IMR-90 (cell line): ENCODE measurements at regions not wholly inside any gene's neighbourhood (a gene's known extent, or its start where the extent isn't known, plus 50 kb on each side); places are given as distances from the start of the nearest gene placed in this dataset.

Experiments
- ATAC-seq: fragments of 200-7000 bp; cut with Tn5 transposase; 2 replicates; pipeline ENCODE4 v1.9.1; 2020; ENCODE audit warnings: low read depth, mild to moderate bottlenecking, moderate library complexity
- BruUV-seq: library from RNA; stranded (reverse); fragments of 400-500 nt; replicated peaks from 2 replicates; lab custom pipeline; 2021; lab: Mats Ljungman, UMichigan
- CTCF ChIA-PET: fragments of 300-600 bp; formaldehyde crosslinking; extraction: SDS; loops from one replicate; lab custom pipeline; 2021; ENCODE audit warnings: antibody characterized with exemption; lab: Yijun Ruan, JAX
- POLR2A ChIA-PET: fragments of 300-600 bp; sonication (Branson Sonifier 250); formaldehyde crosslinking; loops from one replicate; lab custom pipeline; 2022; ENCODE audit warnings: antibody characterized with exemption; ENCODE audit not compliant: unreplicated experiment; lab: Charles Lee
- DNase-seq: peaks from one replicate; pipeline ENCODE4 v3.0.0; 2013
- H2AFZ ChIP-seq: replicated peaks from 2 replicates; pipeline ENCODE3; 2013; ENCODE audit warnings: low read length, mild to moderate bottlenecking; ENCODE audit not compliant: poor library complexity
- H2AK5ac ChIP-seq: 2 replicates; pipeline ENCODE4 v1.6.1; 2013; ENCODE audit warnings: low read depth, low read length, inconsistent platforms
- H2AK9ac ChIP-seq: replicated peaks from 2 replicates; pipeline ENCODE3; 2013; ENCODE audit warnings: mild to moderate bottlenecking, low read depth, low read length, moderate library complexity; ENCODE audit not compliant: poor library complexity
- H2BK120ac ChIP-seq: 2 replicates; pipeline ENCODE4 v1.6.1; 2013; ENCODE audit warnings: low read depth, low read length, inconsistent platforms
- H2BK15ac ChIP-seq: 3 replicates; pipeline ENCODE4 v1.6.1; 2013; ENCODE audit warnings: low read depth, low read length, inconsistent platforms
- H2BK20ac ChIP-seq: 2 replicates; pipeline ENCODE4 v1.6.1; 2013; ENCODE audit warnings: low read depth, mild to moderate bottlenecking, inconsistent platforms, low read length, moderate library complexity
- H2BK5ac ChIP-seq: 2 replicates; pipeline ENCODE4 v1.6.1; 2013; ENCODE audit warnings: mild to moderate bottlenecking, low read depth, low read length, inconsistent platforms; ENCODE audit not compliant: poor library complexity, severe bottlenecking
- H3K14ac ChIP-seq: replicated peaks from 2 replicates; pipeline ENCODE4 v1.6.1; 2013; ENCODE audit warnings: low read depth, low read length, inconsistent platforms
- H3K18ac ChIP-seq: 2 replicates; pipeline ENCODE4 v1.6.1; 2013; ENCODE audit warnings: low read depth, low read length, control low read depth
- H3K23ac ChIP-seq: 2 replicates; pipeline ENCODE4 v1.6.1; 2013; ENCODE audit warnings: low read depth, low read length, inconsistent platforms
- H3K27ac ChIP-seq: 2 replicates; pipeline ENCODE4 v1.5.1; 2013; ENCODE audit warnings: mild to moderate bottlenecking, control low read depth, low read length; ENCODE audit not compliant: insufficient read depth
- H3K27me3 ChIP-seq: 2 replicates; pipeline ENCODE4 v1.6.1; 2013; ENCODE audit warnings: low read length; ENCODE audit not compliant: control insufficient read depth, insufficient read depth
- H3K36me3 ChIP-seq: 2 replicates; pipeline ENCODE4 v1.6.1; 2013; ENCODE audit warnings: low read length, mixed read lengths; ENCODE audit not compliant: control insufficient read depth, insufficient read depth
- H3K4ac ChIP-seq: 2 replicates; pipeline ENCODE4 v1.6.1; 2013; ENCODE audit warnings: low read depth, low read length, inconsistent platforms
- H3K4me1 ChIP-seq: 2 replicates; pipeline ENCODE4 v1.6.1; 2013; ENCODE audit warnings: low read length, mixed read lengths; ENCODE audit not compliant: control insufficient read depth, insufficient read depth
- H3K4me2 ChIP-seq: 2 replicates; pipeline ENCODE4 v1.6.1; 2013; ENCODE audit warnings: low read depth, mild to moderate bottlenecking, control low read depth, low read length, moderate library complexity
- H3K4me3 ChIP-seq: 2 replicates; pipeline ENCODE4 v1.5.1; 2013; ENCODE audit warnings: low read depth, mild to moderate bottlenecking, control low read depth, low read length, moderate library complexity; ENCODE audit not compliant: insufficient read depth
- H3K56ac ChIP-seq: 2 replicates; pipeline ENCODE4 v1.6.1; 2013; ENCODE audit warnings: low read length, inconsistent platforms; ENCODE audit not compliant: insufficient read depth; ENCODE audit errors: extremely low read depth
- H3K79me1 ChIP-seq, 2 experiments: 2 replicates each; pipeline ENCODE4 v1.6.1; 2013; ENCODE audit warnings: low read length in 2 of 2, inconsistent platforms in 1 of 2, low read depth in 1 of 2
- H3K9ac ChIP-seq: 2 replicates; pipeline ENCODE4 v1.6.1; 2013; ENCODE audit warnings: low read depth, low read length, control low read depth
- H3K9me1 ChIP-seq: 2 replicates; pipeline ENCODE4 v1.6.1; 2013; ENCODE audit warnings: low read length, inconsistent platforms; ENCODE audit not compliant: insufficient read depth
- H3K9me3 ChIP-seq: 2 replicates; pipeline ENCODE4 v1.6.1; 2013; ENCODE audit warnings: low read length; ENCODE audit not compliant: control insufficient read depth, insufficient read depth
- H4K20me1 ChIP-seq: 2 replicates; pipeline ENCODE4 v1.6.1; 2013; ENCODE audit warnings: low read length, inconsistent platforms; ENCODE audit not compliant: insufficient read depth
- H4K5ac ChIP-seq: 2 replicates; pipeline ENCODE4 v1.6.1; 2013; ENCODE audit warnings: mild to moderate bottlenecking, low read depth, low read length, control low read depth
- H4K8ac ChIP-seq, 2 experiments: 2 replicates each; pipeline ENCODE4 v1.6.1; 2013; ENCODE audit warnings: low read depth in 2 of 2, low read length in 2 of 2, control low read depth in 1 of 2, inconsistent platforms in 1 of 2
- H4K91ac ChIP-seq: 2 replicates; pipeline ENCODE4 v1.6.1; 2013; ENCODE audit warnings: low read depth, low read length, inconsistent platforms; ENCODE audit not compliant: insufficient read depth
- BHLHE40 ChIP-seq: fragments of 150-350 bp; IDR thresholded peaks from 2 replicates; pipeline ENCODE4 v1.6.1; 2016; ENCODE audit warnings: mild to moderate bottlenecking, low read depth, low read length
- CEBPB ChIP-seq: IDR thresholded peaks from 2 replicates; pipeline ENCODE4 v1.6.1; 2012; ENCODE audit warnings: low read depth, low read length, improper control_type of control experiment
- CTCF ChIP-seq: conservative IDR thresholded peaks from 2 replicates; pipeline ENCODE4 v1.5.1; 2012; ENCODE audit warnings: mild to moderate bottlenecking, low read depth, low read length, improper control_type of control experiment
- ELK1 ChIP-seq: fragments of 150-350 bp; IDR thresholded peaks from 2 replicates; pipeline ENCODE4 v1.6.1; 2016; ENCODE audit warnings: low read depth, mild to moderate bottlenecking, low read length, moderate library complexity, borderline replicate concordance
- FOS ChIP-seq: fragments of 150-350 bp; IDR thresholded peaks from 2 replicates; pipeline ENCODE4 v1.6.1; 2016; ENCODE audit warnings: low read depth, low read length
- MAFK ChIP-seq: IDR thresholded peaks from 2 replicates; pipeline ENCODE4 v1.6.1; 2012; ENCODE audit warnings: low read depth, low read length, improper control_type of control experiment
- MAZ ChIP-seq: IDR thresholded peaks from 2 replicates; pipeline ENCODE4 v1.6.1; 2012; ENCODE audit warnings: low read depth, mild to moderate bottlenecking, low read length, improper control_type of control experiment, moderate library complexity, borderline replicate concordance
- MXI1 ChIP-seq: IDR thresholded peaks from 2 replicates; pipeline ENCODE4 v1.6.1; 2012; ENCODE audit warnings: low read depth, mild to moderate bottlenecking, low read length, moderate library complexity, borderline replicate concordance
- NFE2L2 ChIP-seq: fragments of 150-350 bp; IDR thresholded peaks from 2 replicates; pipeline ENCODE4 v1.6.1; 2016; ENCODE audit warnings: low read depth, mild to moderate bottlenecking, low read length
- POLR2A ChIP-seq: IDR thresholded peaks from 2 replicates; pipeline ENCODE4 v1.6.1; 2012; ENCODE audit warnings: mild to moderate bottlenecking, low read depth, low read length
- RFX5 ChIP-seq: IDR thresholded peaks from 2 replicates; pipeline ENCODE4 v1.8.0; 2012; ENCODE audit warnings: low read depth, mild to moderate bottlenecking, low read length, moderate library complexity
- SMC3 ChIP-seq: fragments of 150-350 bp; IDR thresholded peaks from 2 replicates; pipeline ENCODE4 v1.6.1; 2016; ENCODE audit warnings: low read depth, mild to moderate bottlenecking, antibody characterized with exemption, low read length, moderate library complexity
- WGBS, 2 experiments: methylation state at CpG; one replicate each; pipeline versions ENCODE4 v1.1.5 to v1.1.7; 2013; ENCODE audit warnings: missing lambda C conversion rate in 2 of 2; ENCODE audit not compliant: insufficient read length in 1 of 2; ENCODE audit errors: extremely low coverage in 2 of 2; 5-methylcytosine and 5-hydroxymethylcytosine counted together
- dilution Hi-C: fragments of 300-500 bp; cut with HindIII; formaldehyde crosslinking; loops from one replicate; pipeline ENCODE4 v1.14.3; 2018; ENCODE audit warnings: low sequenced_read_pairs; ENCODE audit not compliant: unreplicated experiment
- in situ Hi-C: fragments of 300-500 bp; cut with MboI; formaldehyde crosslinking; loops from 3 replicates; pipeline ENCODE4 v1.14.3; 2019; ENCODE audit warnings: low sequenced_read_pairs, inconsistent platforms, mixed read lengths
- intact Hi-C: fragments of 100-400 bp; cut with micrococcal nuclease; formaldehyde crosslinking; loops from 2 replicates; pipeline ENCODE4 v1.10.0; 2022

GRCh38 chr6:122151066-122151465 lies 248.4 kb upstream of the HSF2 start:
- CTCF ChIA-PET = interaction anchor here (1.0 kb wide), 1 partner anchor 9 kb away, joined by 3 read pairs; no protein-coding TSS in a partner anchor
- no peaks in the 10 kb centered on the region for H4K20me1 ChIP-seq
- H2AK5ac ChIP-seq = no peak overlapping the region
- DNase-seq (no peak), ATAC-seq (no peak)
- in situ Hi-C loops = no loop called here
- BruUV-seq = no TSS peak
- no peak overlapping the region for H4K91ac ChIP-seq
- H2BK20ac ChIP-seq = no peak overlapping the region
- H3K4me3 ChIP-seq = no peak overlapping the region
- no peak overlapping the region for H2AFZ ChIP-seq
- no peaks in the 10 kb centered on the region for H3K9me3 ChIP-seq
- H3K36me3 ChIP-seq = no peaks in the 10 kb centered on the region
- H2BK15ac ChIP-seq = no peak overlapping the region
- no CpG with 5 or more reads among the region's 1 CpG for WGBS, 2 experiments
- H3K27ac ChIP-seq = no peak overlapping the region
- H3K9me1 ChIP-seq = no peaks in the 10 kb centered on the region
- H2BK5ac ChIP-seq = no peak overlapping the region
- no peak overlapping the region for H3K4me2 ChIP-seq
- H3K56ac ChIP-seq = no peak overlapping the region
- no peak overlapping the region for H3K9ac ChIP-seq
- TF ChIP-seq POLR2A (no peak), MXI1 (no peak), SMC3 (no peak), CEBPB (no peak), ELK1 (no peak), BHLHE40 (no peak), MAFK (no peak), RFX5 (no peak), FOS (no peak), MAZ (no peak), CTCF (no peak), NFE2L2 (no peak)
- H4K8ac ChIP-seq = no peak overlapping the region
- H4K5ac ChIP-seq = no peak overlapping the region
- dilution Hi-C loops = no loop called here
- H2AK9ac ChIP-seq = no peak overlapping the region
- H3K18ac ChIP-seq = no peak overlapping the region
- POLR2A ChIA-PET = no interaction called here
- no peaks in the 10 kb centered on the region for H3K27me3 ChIP-seq
- H3K14ac ChIP-seq = no peak overlapping the region
- H2BK120ac ChIP-seq = no peak overlapping the region
- no peaks in the 10 kb centered on the region for H3K79me1 ChIP-seq
- intact Hi-C loops = no loop called here
- no peak overlapping the region for H3K23ac ChIP-seq
- H3K4me1 ChIP-seq = no peaks in the 10 kb centered on the region
- no peak overlapping the region for H3K4ac ChIP-seq
